ENCODE measurements at regions not wholly inside any gene's neighbourhood (a gene's known extent, or its start where the extent isn't known, plus 50 kb on each side); places are given as distances from the start of the nearest gene placed in this dataset.

- no peak for DNase-seq (ENCODE audit: low spot score)
- Mint-ChIP-seq H3K4me1 (no peaks in the 10 kb centered on the region), H3K36me3 (no peaks in the 10 kb centered on the region), H3K27me3 (ENCODE audit: insufficient read depth, low read depth) (no peaks in the 10 kb centered on the region), H3K9me3 (no peaks in the 10 kb centered on the region), H3K27ac (no peak overlapping the region), H3K4me3 (no peak overlapping the region)
- TF ChIP-seq EZH2 (IDR thresholded peaks at IDR 0.05), result no peak
- TF ChIP-seq EZH2phosphoT487 (IDR thresholded peaks at IDR 0.05), result no peak
- TF ChIP-seq CTCF (IDR thresholded peaks at IDR 0.05), result no peak
- H3K9ac ChIP-seq, result no peak overlapping the region
- H2AFZ ChIP-seq (replicated peaks), result no peak overlapping the region
- no peaks in the 10 kb centered on the region for H3K36me3 ChIP-seq
- H3K27me3 ChIP-seq, result no peaks in the 10 kb centered on the region
- no peaks in the 10 kb centered on the region for H3K79me2 ChIP-seq (ENCODE audit: low read depth)
- no peak overlapping the region for H3K4me2 ChIP-seq
- no peaks in the 10 kb centered on the region for H3K9me3 ChIP-seq (ENCODE audit: low read depth)
- H3K27ac ChIP-seq, result no peak overlapping the region
- no peaks in the 10 kb centered on the region for H3K4me1 ChIP-seq
- H4K20me1 ChIP-seq (ENCODE audit: low read depth), result no peaks in the 10 kb centered on the region
- H3K4me3 ChIP-seq, result no peak overlapping the region
- no peaks in the 10 kb centered on the region for H3F3A ChIP-seq (ENCODE audit: low read depth)
Observed at GRCh38 chr18:30254331-30254730, 788.2 kb downstream of the DSC3 start.

DNA sequence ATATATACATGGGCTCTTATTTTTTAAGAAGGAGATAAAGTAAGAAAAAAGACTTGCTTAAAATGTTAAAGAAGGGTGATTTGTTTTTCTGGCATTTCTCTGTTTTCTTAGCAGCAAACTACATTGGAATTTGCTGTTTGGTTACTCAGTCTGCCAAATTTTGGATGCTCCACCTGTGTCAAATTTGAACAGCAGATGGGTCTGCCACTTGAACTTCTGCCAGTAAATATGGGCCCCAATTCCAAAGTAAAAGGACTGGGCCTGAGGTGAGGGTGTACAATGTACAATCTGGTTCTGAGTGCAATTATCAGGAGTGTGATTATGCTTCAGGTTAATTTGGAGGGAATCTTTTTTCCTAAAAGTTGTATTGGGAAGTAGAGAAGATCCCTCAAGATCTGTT is 794.5 kb downstream of the DSC3 start:
- no peaks in the 10 kb centered on the region for H3K9me3 Mint-ChIP-seq
- no peak overlapping the region for H3K4me3 ChIP-seq
- H3F3A ChIP-seq (ENCODE audit: low read depth), result no peaks in the 10 kb centered on the region
- H2AFZ ChIP-seq (replicated peaks), result no peak overlapping the region
- H3K27me3 Mint-ChIP-seq (ENCODE audit: insufficient read depth, low read depth), result peaks cover 3% of the 10 kb centered on the region
- no peaks in the 10 kb centered on the region for H3K36me3 Mint-ChIP-seq
- H3K9ac ChIP-seq, result no peak overlapping the region
- no peak overlapping the region for H3K4me3 Mint-ChIP-seq
- TF ChIP-seq EZH2phosphoT487 (IDR thresholded peaks at IDR 0.05) (no peak), CTCF (IDR thresholded peaks at IDR 0.05) (no peak), EZH2 (IDR thresholded peaks at IDR 0.05) (no peak)
- no peaks in the 10 kb centered on the region for H3K79me2 ChIP-seq (ENCODE audit: low read depth)
- no peak overlapping the region for H3K27ac Mint-ChIP-seq
- no peaks in the 10 kb centered on the region for H3K4me1 Mint-ChIP-seq
- H4K20me1 ChIP-seq (ENCODE audit: low read depth), result no peaks in the 10 kb centered on the region
- H3K4me1 ChIP-seq, result no peaks in the 10 kb centered on the region
- no peak overlapping the region for H3K27ac ChIP-seq
- no peak for DNase-seq (ENCODE audit: low spot score)
- no peak overlapping the region for H3K4me2 ChIP-seq
- H3K9me3 ChIP-seq (ENCODE audit: low read depth), result no peaks in the 10 kb centered on the region
- H3K27me3 ChIP-seq, result no peaks in the 10 kb centered on the region
- H3K36me3 ChIP-seq, result no peaks in the 10 kb centered on the region

- no peak for TF ChIP-seq CTCF (IDR thresholded peaks at IDR 0.05)
- Histone ChIP-seq H3K4me2 (no peak overlapping the region), H3K4me1 (no peaks in the 10 kb centered on the region), H2AFZ (replicated peaks) (no peak overlapping the region), H3K27ac (no peak overlapping the region), H3K4me3 (no peak overlapping the region), H3K36me3 (no peaks in the 10 kb centered on the region), H3K9ac (no peak overlapping the region), H3F3A (ENCODE audit: low read depth) (no peaks in the 10 kb centered on the region), H3K79me2 (ENCODE audit: low read depth) (no peaks in the 10 kb centered on the region), H3K27me3 (no peaks in the 10 kb centered on the region), H3K9me3 (ENCODE audit: low read depth) (no peaks in the 10 kb centered on the region), H4K20me1 (ENCODE audit: low read depth) (no peaks in the 10 kb centered on the region)
- Mint-ChIP-seq H3K36me3 (no peaks in the 10 kb centered on the region), H3K9me3 (no peaks in the 10 kb centered on the region), H3K27ac (no peak overlapping the region), H3K27me3 (ENCODE audit: insufficient read depth, low read depth) (peaks cover 3% of the 10 kb centered on the region), H3K4me1 (no peaks in the 10 kb centered on the region), H3K4me3 (no peak overlapping the region)
- DNase-seq (ENCODE audit: low spot score), result no peak
Observed at GRCh38 chr18:30245766-30246455, 796.6 kb downstream of the DSC3 start.
